Gastrocnemius medialis (tissue), 4 donors: ENCODE measurements at regions not wholly inside any gene's neighbourhood (a gene's known extent, or its start where the extent isn't known, plus 50 kb on each side); places are given as distances from the start of the nearest gene placed in this dataset.

Experiments used
- ATAC-seq, 2 donors: fragments of 150-250 bp; one replicate each; pipeline ENCODE4 v1.9.1; 2016
- DNase-seq, 2 donors: peaks; one replicate each; pipeline ENCODE4 v3.0.0-alpha.2; 2019
- H3K27ac ChIP-seq, 4 donors: fragments of 200-600 bp; sonication (generic); 1 replicate in 1 of 4; 2 replicates in 3 of 4; pipeline ENCODE4 v1.5.1; 2016 to 2018; ENCODE audit warnings: mild to moderate bottlenecking in 2 of 4, moderate library complexity in 1 of 4
- H3K27me3 ChIP-seq, 3 donors: fragments of 200-600 bp; sonication (generic) in 2 of 3; 1 replicate in 1 of 3; 2 replicates in 2 of 3; pipeline versions ENCODE4 v1.5.1 to v1.6.0; 2016 to 2019; ENCODE audit warnings: mild to moderate bottlenecking in 1 of 3, moderate library complexity in 1 of 3
- H3K36me3 ChIP-seq, 2 donors: fragments of 200-600 bp; sonication (generic) in 1 of 2; one replicate each; pipeline ENCODE4 v1.5.1; 2017 to 2018
- H3K4me1 ChIP-seq, 2 donors: fragments of 200-600 bp; sonication (generic) in 1 of 2; one replicate each; pipeline ENCODE4 v1.5.1; 2016 to 2017; ENCODE audit warnings: mild to moderate bottlenecking in 2 of 2
- H3K4me3 ChIP-seq, 4 donors: fragments of 200-600 bp; sonication (generic) in 3 of 4; 1 replicate in 1 of 4; 2 replicates in 3 of 4; pipeline ENCODE4 v1.5.1; 2016 to 2019; ENCODE audit warnings: mild to moderate bottlenecking in 2 of 4
- H3K9me3 ChIP-seq, 3 donors: fragments of 200-600 bp; sonication (generic) in 2 of 3; 1 replicate in 1 of 3; 2 replicates in 2 of 3; pipeline ENCODE4 v1.5.1; 2016 to 2019
- CTCF ChIP-seq, 5 experiments: fragments of 450-650 bp in 3 of 5; fragments of 200-600 bp in 2 of 5; sonication (generic) in 2 of 5; IDR thresholded peaks in 4 of 5; conservative IDR thresholded peaks in 1 of 5; 1 replicate in 4 of 5; 2 replicates in 1 of 5; pipeline ENCODE4 v1.5.1; 2016 to 2019; ENCODE audit warnings: antibody characterized with exemption in 5 of 5, mild to moderate bottlenecking in 3 of 5, moderate library complexity in 3 of 5
- POLR2A ChIP-seq, 2 donors: fragments of 450-650 bp; IDR thresholded peaks; one replicate each; pipeline ENCODE4 v1.6.1; 2017; ENCODE audit warnings: antibody characterized with exemption in 2 of 2, mild to moderate bottlenecking in 2 of 2, moderate library complexity in 2 of 2
- in situ Hi-C, 4 donors: fragments of 200-750 bp; cut with MboI; loops; one replicate each; pipeline versions ENCODE4 v1.15.0 to v1.8.0; 2017; ENCODE audit warnings: low sequenced_read_pairs in 4 of 4
- intact Hi-C: fragments of 100-400 bp; cut with DNase I; formaldehyde crosslinking; loops from one replicate; pipeline ENCODE4 v1.15.1; 2023; ENCODE audit warnings: low total_unique reads

GRCh38 chr2:237196409-237196808, 110.7 kb downstream of the COPS8 start:
- no peak for DNase-seq
- Histone ChIP-seq H3K27ac (peak overlapping the region; percentile 2 to 9 (median 6)), H3K4me3 (no peak overlapping the region), H3K27me3 (no peaks in the 10 kb centered on the region), H3K9me3 (no peaks in the 10 kb centered on the region), H3K4me1 (peaks cover 0 to 4% of the 10 kb centered on the region in 2 donors), H3K36me3 (no peaks in the 10 kb centered on the region)
- TF ChIP-seq CTCF (IDR thresholded peaks at IDR 0.05 in 4 of 5, conservative IDR thresholded peaks at IDR 0.05 in 1 of 5): no peak
- in situ Hi-C loops: no loop called here
- intact Hi-C loops: loop anchor here (10.0 kb wide), 1 partner anchor 48 kb away; no protein-coding TSS in a partner anchor
- ATAC-seq: no peak

DNA sequence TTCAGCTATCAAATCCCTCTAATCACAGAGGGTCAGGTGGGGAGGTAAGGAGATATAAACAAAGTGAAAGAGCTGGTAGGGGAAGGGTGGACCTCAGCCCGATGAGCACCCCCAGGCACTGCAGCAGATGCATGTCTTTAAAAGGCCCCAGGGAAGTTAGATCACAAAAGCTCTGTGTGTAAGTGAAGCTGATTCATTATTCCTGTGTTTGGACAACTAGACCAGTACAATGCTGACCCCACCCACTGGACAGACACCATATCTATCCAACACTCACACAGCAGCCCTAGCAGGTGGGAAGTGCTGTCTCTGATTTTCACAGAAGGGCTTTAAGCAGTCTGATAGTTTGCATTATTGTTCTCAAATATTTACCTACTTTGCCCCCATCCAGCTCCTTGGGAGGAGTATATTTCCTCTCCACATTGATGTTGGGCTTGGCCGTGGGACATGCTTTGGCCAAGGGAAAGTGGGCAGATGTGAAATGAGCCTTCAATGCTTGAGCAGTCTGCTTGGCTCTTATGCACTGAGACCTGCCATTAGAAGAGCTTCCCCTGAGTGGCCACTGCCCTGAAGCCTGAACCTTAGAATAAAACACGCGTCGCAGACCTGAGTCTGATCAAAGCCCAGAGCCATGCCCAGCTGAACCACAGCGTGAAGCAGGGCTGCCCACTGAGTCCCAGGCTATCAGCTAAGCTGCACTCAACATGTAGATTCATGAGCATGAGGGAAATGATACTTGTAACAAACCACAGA, 111.4 kb downstream of the COPS8 start:
- H3K4me1 ChIP-seq: peaks cover 0 to 4% of the 10 kb centered on the region in 2 donors
- ATAC-seq: peak in 1 of 2 donors; percentile 21

GRCh38 chr2:237198164-237198855, 112.6 kb downstream of the COPS8 start:
- H3K4me1 ChIP-seq: peaks cover 0 to 4% of the 10 kb centered on the region in 2 donors
- no peak overlapping the region for H3K4me3 ChIP-seq
- ATAC-seq (no peak), DNase-seq (no peak)
- H3K27me3 ChIP-seq: no peaks in the 10 kb centered on the region
- no peaks in the 10 kb centered on the region for H3K9me3 ChIP-seq
- in situ Hi-C loops (no loop called here), intact Hi-C loops (loop anchor here (10.0 kb wide), 1 partner anchor 46 kb away; no protein-coding TSS in a partner anchor)
- no peak for TF ChIP-seq CTCF (IDR thresholded peaks at IDR 0.05 in 4 of 5, conservative IDR thresholded peaks at IDR 0.05 in 1 of 5)
- TF ChIP-seq POLR2A (IDR thresholded peaks at IDR 0.05): no peak
- H3K27ac ChIP-seq: peak overlapping the region in 3 of 4 donors; percentile 24 to 34 (median 31)
- H3K36me3 ChIP-seq: no peaks in the 10 kb centered on the region

More for the DNA sequence above, 111.4 kb downstream of the COPS8 start:
- Histone ChIP-seq H3K9me3 (no peaks in the 10 kb centered on the region), H3K27me3 (no peaks in the 10 kb centered on the region), H3K27ac (peak overlapping the region in 3 of 4 donors; percentile 2 to 47 (median 5)), H3K36me3 (no peaks in the 10 kb centered on the region), H3K4me3 (no peak overlapping the region)
- no peak for DNase-seq
- in situ Hi-C loops (no loop called here), intact Hi-C loops (loop anchor here (10.0 kb wide), 1 partner anchor 48 kb away; no protein-coding TSS in a partner anchor)
- TF ChIP-seq POLR2A (IDR thresholded peaks at IDR 0.05) (no peak), CTCF (IDR thresholded peaks at IDR 0.05 in 4 of 5, conservative IDR thresholded peaks at IDR 0.05 in 1 of 5) (no peak)

GRCh38 chr2:237199082-237199481, 113.4 kb downstream of the COPS8 start:
- H3K27me3 ChIP-seq: no peaks in the 10 kb centered on the region
- DNase-seq: no peak
- ATAC-seq: no peak
- peaks cover 0 to 4% of the 10 kb centered on the region in 2 donors for H3K4me1 ChIP-seq
- in situ Hi-C loops (no loop called here), intact Hi-C loops (loop anchor here (10.0 kb wide), 1 partner anchor 46 kb away; no protein-coding TSS in a partner anchor)
- peak overlapping the region; percentile 15 to 44 (median 32) for H3K27ac ChIP-seq
- no peak for TF ChIP-seq CTCF (IDR thresholded peaks at IDR 0.05 in 4 of 5, conservative IDR thresholded peaks at IDR 0.05 in 1 of 5)
- no peak for TF ChIP-seq POLR2A (IDR thresholded peaks at IDR 0.05)
- H3K36me3 ChIP-seq: no peaks in the 10 kb centered on the region
- no peaks in the 10 kb centered on the region for H3K9me3 ChIP-seq
- no peak overlapping the region for H3K4me3 ChIP-seq
